ENCODE measurements at regions not wholly inside any gene's neighbourhood (a gene's known extent, or its start where the extent isn't known, plus 50 kb on each side); places are given as distances from the start of the nearest gene placed in this dataset.

GRCh38 chr6:167471548-167471930 lies 146.7 kb downstream of the TTLL2 start:
- TF ChIP-seq EP300 (IDR thresholded peaks at IDR 0.05; ENCODE audit: borderline replicate concordance) (no peak), YY1 (IDR thresholded peaks at IDR 0.05; ENCODE audit: low read depth) (no peak), RAD21 (IDR thresholded peaks at IDR 0.05; ENCODE audit: low read depth) (no peak), CEBPB (IDR thresholded peaks at IDR 0.05) (no peak), TCF12 (IDR thresholded peaks at IDR 0.05; ENCODE audit: low read depth) (no peak), TAF1 (IDR thresholded peaks at IDR 0.05; ENCODE audit: low read depth) (no peak), TEAD4 (IDR thresholded peaks at IDR 0.05) (no peak)
- TF ChIP-seq, protein P1, sequence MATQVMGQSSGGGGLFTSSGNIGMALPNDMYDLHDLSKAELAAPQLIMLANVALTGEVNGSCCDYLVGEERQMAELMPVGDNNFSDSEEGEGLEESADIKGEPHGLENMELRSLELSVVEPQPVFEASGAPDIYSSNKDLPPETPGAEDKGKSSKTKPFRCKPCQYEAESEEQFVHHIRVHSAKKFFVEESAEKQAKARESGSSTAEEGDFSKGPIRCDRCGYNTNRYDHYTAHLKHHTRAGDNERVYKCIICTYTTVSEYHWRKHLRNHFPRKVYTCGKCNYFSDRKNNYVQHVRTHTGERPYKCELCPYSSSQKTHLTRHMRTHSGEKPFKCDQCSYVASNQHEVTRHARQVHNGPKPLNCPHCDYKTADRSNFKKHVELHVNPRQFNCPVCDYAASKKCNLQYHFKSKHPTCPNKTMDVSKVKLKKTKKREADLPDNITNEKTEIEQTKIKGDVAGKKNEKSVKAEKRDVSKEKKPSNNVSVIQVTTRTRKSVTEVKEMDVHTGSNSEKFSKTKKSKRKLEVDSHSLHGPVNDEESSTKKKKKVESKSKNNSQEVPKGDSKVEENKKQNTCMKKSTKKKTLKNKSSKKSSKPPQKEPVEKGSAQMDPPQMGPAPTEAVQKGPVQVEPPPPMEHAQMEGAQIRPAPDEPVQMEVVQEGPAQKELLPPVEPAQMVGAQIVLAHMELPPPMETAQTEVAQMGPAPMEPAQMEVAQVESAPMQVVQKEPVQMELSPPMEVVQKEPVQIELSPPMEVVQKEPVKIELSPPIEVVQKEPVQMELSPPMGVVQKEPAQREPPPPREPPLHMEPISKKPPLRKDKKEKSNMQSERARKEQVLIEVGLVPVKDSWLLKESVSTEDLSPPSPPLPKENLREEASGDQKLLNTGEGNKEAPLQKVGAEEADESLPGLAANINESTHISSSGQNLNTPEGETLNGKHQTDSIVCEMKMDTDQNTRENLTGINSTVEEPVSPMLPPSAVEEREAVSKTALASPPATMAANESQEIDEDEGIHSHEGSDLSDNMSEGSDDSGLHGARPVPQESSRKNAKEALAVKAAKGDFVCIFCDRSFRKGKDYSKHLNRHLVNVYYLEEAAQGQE (IDR thresholded peaks at IDR 0.05; ENCODE audit: low read depth) = no peak
- TF ChIP-seq, protein P2, sequence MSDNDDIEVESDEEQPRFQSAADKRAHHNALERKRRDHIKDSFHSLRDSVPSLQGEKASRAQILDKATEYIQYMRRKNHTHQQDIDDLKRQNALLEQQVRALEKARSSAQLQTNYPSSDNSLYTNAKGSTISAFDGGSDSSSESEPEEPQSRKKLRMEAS (IDR thresholded peaks at IDR 0.05) = no peak

Data from Ishikawa (cell line).